HFF-Myc (cell line): ENCODE measurements at regions not wholly inside any gene's neighbourhood (a gene's known extent, or its start where the extent isn't known, plus 50 kb on each side); places are given as distances from the start of the nearest gene placed in this dataset.

Experiments used
- DNase-seq: peaks from one replicate; pipeline ENCODE4 v3.0.0-alpha.2; 2011; ENCODE audit warnings: low read depth; ENCODE audit errors: extremely low read depth
- H3K4me3 ChIP-seq: replicated peaks from 2 replicates; pipeline ENCODE4 v1.5.1; 2011; ENCODE audit warnings: low read depth, mild to moderate bottlenecking, control low read depth, low read length
- CTCF ChIP-seq: IDR thresholded peaks from 2 replicates; pipeline ENCODE4 v1.5.1; 2012; ENCODE audit warnings: mild to moderate bottlenecking, low read depth, low read length, control low read depth; ENCODE audit errors: missing control alignments

GRCh38 chr5:30811298-30811697 is 382.2 kb upstream of the CDH6 start:
- DNase-seq = no peak
- H3K4me3 ChIP-seq = no peak overlapping the region
- TF ChIP-seq CTCF = no peak

- no peak for DNase-seq
Measured at GRCh38 chr5:30809933-30810332, 383.6 kb upstream of the CDH6 start.

GRCh38 chr5:30808996-30809395 is 384.5 kb upstream of the CDH6 start:
- TF ChIP-seq CTCF = no peak
- no peak for DNase-seq
- H3K4me3 ChIP-seq = no peak overlapping the region

More at GRCh38 chr5:30809933-30810332, 383.6 kb upstream of the CDH6 start:
- no peak overlapping the region for H3K4me3 ChIP-seq
- TF ChIP-seq CTCF = no peak

- no peak overlapping the region for H3K4me3 ChIP-seq
- DNase-seq = no peak
- TF ChIP-seq CTCF = no peak
Measured at GRCh38 chr5:30804739-30805505, 388.6 kb upstream of the CDH6 start.

GRCh38 chr5:30802961-30803705 is 390.4 kb upstream of the CDH6 start:
- no peak for TF ChIP-seq CTCF
- H3K4me3 ChIP-seq = no peak overlapping the region

GRCh38 chr5:30781643-30782042 is 411.8 kb upstream of the CDH6 start:
- DNase-seq = no peak
- H3K4me3 ChIP-seq = no peak overlapping the region
- TF ChIP-seq CTCF = no peak

More at GRCh38 chr5:30802961-30803705, 390.4 kb upstream of the CDH6 start:
- DNase-seq = no peak
